ENCODE measurements at regions not wholly inside any gene's neighbourhood (a gene's known extent, or its start where the extent isn't known, plus 50 kb on each side); places are given as distances from the start of the nearest gene placed in this dataset.
A peak's percentile ranks its signal among the peaks of the same experiment; 100 is the strongest.
"Not testable (repeated sequence)": the region's sequence is repeated elsewhere in the genome, so short reads cannot be mapped to it uniquely, and the experiment has no call there.

- DNase-seq (ENCODE audit: low spot score) = not testable (repeated sequence)
Measured at GRCh38 chr4:131750469-131750868, 1398.6 kb upstream of the PCDH10 start.

- not testable (repeated sequence) for DNase-seq (ENCODE audit: low spot score)
Measured at GRCh38 chr4:131762234-131762633, 1386.9 kb upstream of the PCDH10 start.

- no peak for DNase-seq (ENCODE audit: low spot score)
Measured at GRCh38 chr4:131764730-131765129, 1384.4 kb upstream of the PCDH10 start.

GRCh38 chr4:131774382-131774781 lies 1374.7 kb upstream of the PCDH10 start:
- DNase-seq (ENCODE audit: low spot score) = peak; percentile 67

GRCh38 chr4:131810565-131810964 lies 1338.5 kb upstream of the PCDH10 start:
- DNase-seq (ENCODE audit: low spot score) = not testable (repeated sequence)
